ENCODE measurements at regions not wholly inside any gene's neighbourhood (a gene's known extent, or its start where the extent isn't known, plus 50 kb on each side); places are given as distances from the start of the nearest gene placed in this dataset.
"Not testable (repeated sequence)": the region's sequence is repeated elsewhere in the genome, so short reads cannot be mapped to it uniquely, and the experiment has no call there.

DNA sequence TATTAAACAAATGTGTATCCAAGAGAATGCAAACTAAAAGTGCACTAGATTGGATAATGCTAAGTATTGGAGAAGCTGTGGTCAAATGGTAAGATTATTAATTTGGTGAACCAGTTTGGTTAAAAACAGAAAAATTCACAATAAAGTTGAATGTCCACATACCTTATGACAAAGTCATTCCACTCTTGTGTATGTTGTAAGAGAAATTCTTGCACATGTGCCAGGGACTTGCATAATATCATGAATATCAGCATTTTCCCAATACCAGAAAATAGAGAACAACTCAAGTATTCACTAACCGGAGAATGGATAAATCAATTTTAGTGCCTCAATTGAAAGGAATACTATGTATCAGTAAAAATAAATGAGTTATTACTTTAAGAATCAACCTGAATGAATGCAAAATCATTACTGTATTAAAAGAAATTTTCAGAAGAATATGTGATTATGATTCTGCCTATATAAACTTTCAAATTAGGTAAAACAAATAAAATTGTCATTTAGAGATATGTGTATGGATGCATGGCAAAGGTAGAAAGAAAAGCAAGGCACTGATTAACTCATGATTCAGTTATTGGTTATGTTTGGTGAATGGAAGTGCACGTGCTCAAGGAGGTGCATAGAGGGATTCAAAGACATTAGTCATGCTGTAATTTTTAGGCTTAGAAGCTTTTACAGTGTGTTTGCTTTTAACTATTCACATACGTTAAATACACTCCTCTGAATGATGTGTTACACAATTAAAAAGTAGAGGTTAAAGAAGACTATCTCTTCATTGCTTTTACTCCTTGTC, 217.4 kb upstream of the KCNK2 start:
- Mint-ChIP-seq H3K4me1 (no peaks in the 10 kb centered on the region), H3K4me3 (no peak overlapping the region), H3K27me3 (no peaks in the 10 kb centered on the region), H3K9me3 (no peaks in the 10 kb centered on the region), H3K27ac (no peak overlapping the region), H3K36me3 (peaks cover 2% of the 10 kb centered on the region)

DNA sequence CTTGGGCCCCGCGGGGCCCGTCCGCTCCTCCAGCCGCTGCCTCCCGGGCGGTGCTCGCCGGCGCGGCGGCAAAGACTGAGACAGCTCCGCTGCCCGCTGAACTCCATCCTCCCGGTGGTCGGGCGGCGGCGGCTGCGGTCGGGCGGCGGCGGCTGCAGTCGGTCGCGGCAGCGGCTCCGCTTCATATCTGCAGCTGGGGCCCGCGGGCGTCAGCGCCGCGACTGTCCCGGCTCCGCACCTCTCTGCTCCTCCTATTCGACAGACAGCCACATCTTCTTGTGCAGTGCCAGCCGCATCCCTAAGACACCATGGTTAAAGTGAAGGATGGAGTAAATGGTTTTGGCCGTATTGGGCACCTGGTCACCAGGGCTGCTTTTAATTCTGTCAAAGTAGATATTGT, 212.1 kb upstream of the KCNK2 start:
- not testable (repeated sequence) for H3K9me3 Mint-ChIP-seq, H3K4me3 Mint-ChIP-seq, H3K27me3 Mint-ChIP-seq, H3K4me1 Mint-ChIP-seq, H3K36me3 Mint-ChIP-seq, H3K27ac Mint-ChIP-seq

DNA sequence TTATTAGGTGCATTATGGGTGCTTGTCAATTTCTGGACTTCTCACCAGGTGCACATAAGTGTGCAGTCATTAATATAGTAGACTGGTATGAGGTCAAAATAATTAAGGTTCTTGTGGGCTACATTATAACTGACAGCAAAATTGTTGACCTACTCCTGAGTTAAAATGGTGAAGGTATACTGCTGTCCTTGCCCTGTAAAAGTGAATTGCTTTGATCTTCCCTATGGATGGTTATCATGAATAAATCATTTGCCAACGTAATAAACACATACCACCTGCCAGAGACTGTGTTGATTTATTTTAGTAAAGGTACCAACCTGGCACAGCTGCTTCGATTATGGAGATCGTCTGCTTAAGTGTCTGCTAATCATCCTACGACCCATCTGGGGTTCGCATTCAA, 201.6 kb upstream of the KCNK2 start:
- Mint-ChIP-seq H3K9me3 (peaks cover 0 to 10% (median 3%) of the 10 kb centered on the region in 3 donors), H3K4me1 (no peaks in the 10 kb centered on the region), H3K4me3 (no peak overlapping the region), H3K27me3 (no peaks in the 10 kb centered on the region), H3K27ac (no peak overlapping the region), H3K36me3 (no peaks in the 10 kb centered on the region)

DNA sequence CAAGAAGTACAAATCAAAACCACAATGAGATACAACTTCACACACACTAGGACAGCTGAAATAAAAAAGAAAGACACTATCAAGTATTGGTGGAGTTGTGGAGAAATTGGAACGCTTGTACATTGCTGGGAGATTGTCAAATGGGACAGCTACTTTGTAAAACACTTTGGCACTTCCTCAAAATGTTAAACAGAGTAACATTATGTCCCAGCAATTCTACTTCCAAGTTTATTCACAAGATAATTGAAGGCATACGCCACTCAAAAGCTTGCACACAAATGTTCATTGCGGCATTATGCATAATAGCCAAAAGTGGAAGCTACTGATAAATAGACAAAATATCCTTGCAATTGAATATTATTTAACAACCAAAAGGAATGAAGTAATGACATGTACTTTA, 199.9 kb upstream of the KCNK2 start:
- Mint-ChIP-seq H3K9me3 (peaks cover 3 to 9% (median 6%) of the 10 kb centered on the region in 3 donors), H3K4me1 (no peaks in the 10 kb centered on the region), H3K27me3 (no peaks in the 10 kb centered on the region), H3K27ac (no peak overlapping the region), H3K4me3 (no peak overlapping the region), H3K36me3 (no peaks in the 10 kb centered on the region)

DNA sequence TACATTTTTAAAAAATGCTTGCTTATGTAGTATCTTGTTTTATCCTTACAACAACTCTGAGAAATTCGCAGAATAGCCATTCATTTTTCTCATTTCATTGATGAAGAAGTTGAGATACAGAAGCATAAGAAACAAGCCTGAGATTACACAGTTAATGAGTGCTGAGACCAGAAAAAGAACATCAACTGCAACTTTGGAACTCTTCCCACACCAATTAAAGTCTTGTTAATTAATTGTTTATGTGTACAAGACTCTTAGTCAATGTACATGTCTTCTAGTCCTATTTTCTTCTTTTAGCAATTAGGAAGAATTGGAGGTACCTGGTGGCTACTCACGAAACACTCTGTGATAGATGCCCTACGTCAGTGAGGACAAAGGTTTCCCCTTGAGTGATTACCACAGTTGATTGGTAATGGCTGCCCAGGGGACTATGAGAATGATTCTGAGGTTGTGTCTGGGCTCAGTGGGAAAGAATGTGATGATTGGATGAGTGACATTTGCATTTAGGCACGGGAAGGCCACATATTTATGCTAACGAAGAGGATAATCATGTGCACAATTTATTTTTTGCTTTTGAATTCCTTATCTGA, 187.4 kb upstream of the KCNK2 start:
- H3K36me3 Mint-ChIP-seq, result no peaks in the 10 kb centered on the region
- peaks cover 0 to 1% (median 0%) of the 10 kb centered on the region in 3 donors for H3K4me1 Mint-ChIP-seq
- H3K9me3 Mint-ChIP-seq, result peaks cover 6 to 13% (median 6%) of the 10 kb centered on the region in 3 donors
- H3K27me3 Mint-ChIP-seq, result no peaks in the 10 kb centered on the region
- no peak overlapping the region for H3K27ac Mint-ChIP-seq
- no peak overlapping the region for H3K4me3 Mint-ChIP-seq

DNA sequence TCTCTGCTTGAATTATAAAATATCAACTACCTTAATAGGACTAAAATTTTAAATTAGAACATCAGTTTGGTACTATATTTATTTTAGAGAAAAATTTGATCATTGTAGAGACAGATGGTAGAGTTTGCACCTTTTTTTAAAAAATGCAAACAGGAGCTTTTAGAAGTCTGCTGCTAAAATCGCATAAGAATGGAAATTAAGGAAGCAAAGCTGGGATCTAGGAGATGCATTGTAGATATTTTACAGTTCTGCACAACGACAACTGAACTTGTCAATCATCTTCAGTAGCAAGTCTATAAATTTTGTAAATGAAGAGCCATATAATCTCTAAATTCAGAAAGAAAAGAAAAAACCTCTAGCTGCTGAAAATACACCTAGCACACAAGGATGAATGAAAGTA, 185.6 kb upstream of the KCNK2 start:
- no peak overlapping the region for H3K4me3 Mint-ChIP-seq
- no peaks in the 10 kb centered on the region for H3K36me3 Mint-ChIP-seq
- H3K9me3 Mint-ChIP-seq, result peaks cover 3 to 9% (median 6%) of the 10 kb centered on the region in 3 donors
- H3K27me3 Mint-ChIP-seq, result no peaks in the 10 kb centered on the region
- H3K4me1 Mint-ChIP-seq, result peaks cover 0 to 1% (median 0%) of the 10 kb centered on the region in 3 donors
- no peak overlapping the region for H3K27ac Mint-ChIP-seq

DNA sequence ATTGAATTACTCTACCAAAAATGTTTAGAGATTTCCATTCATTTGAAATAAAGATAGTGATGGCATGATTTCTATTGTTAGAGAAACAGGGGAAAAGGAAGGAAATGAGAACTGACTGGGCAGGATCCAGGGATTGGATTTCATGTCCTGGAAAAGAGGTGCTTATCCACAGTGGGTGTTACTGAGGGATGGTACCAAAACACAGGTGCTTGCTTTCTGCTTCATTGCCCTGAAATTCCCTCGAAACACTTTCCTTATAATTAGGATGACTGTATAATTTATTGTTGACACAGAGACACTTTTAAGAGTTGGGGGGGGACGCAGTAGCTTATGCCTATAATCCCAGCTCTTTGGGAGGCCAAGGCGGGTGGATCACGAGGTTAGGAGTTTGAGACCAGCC, 185.0 kb upstream of the KCNK2 start:
- no peaks in the 10 kb centered on the region for H3K27me3 Mint-ChIP-seq
- H3K9me3 Mint-ChIP-seq, result peaks cover 2 to 9% (median 6%) of the 10 kb centered on the region in 3 donors
- peaks cover 0 to 1% (median 0%) of the 10 kb centered on the region in 3 donors for H3K4me1 Mint-ChIP-seq
- H3K36me3 Mint-ChIP-seq, result no peaks in the 10 kb centered on the region
- H3K27ac Mint-ChIP-seq, result no peak overlapping the region
- no peak overlapping the region for H3K4me3 Mint-ChIP-seq

DNA sequence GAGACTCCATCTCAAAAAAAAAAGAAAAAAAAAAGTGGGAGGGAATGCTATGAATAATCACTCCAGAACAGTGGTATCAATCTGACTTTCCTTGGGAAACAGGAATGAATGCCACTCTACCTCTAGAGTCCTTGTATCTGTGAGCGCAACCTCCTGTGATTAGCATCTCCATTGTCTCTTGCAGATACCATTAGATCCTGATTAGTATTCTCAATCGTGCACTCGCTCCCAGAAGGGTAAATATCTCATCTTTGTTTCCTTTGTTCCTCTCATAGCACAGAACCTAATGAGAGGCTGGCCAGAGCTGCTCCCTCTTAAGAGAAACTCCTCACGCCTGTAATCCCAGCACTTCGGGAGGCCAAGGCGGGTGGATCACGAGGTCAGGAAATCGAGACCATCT, 184.4 kb upstream of the KCNK2 start:
- Mint-ChIP-seq H3K27me3 (no peaks in the 10 kb centered on the region), H3K27ac (no peak overlapping the region), H3K4me1 (peaks cover 0 to 1% (median 0%) of the 10 kb centered on the region in 3 donors), H3K4me3 (no peak overlapping the region), H3K9me3 (peaks cover 2 to 8% (median 6%) of the 10 kb centered on the region in 3 donors), H3K36me3 (no peaks in the 10 kb centered on the region)

DNA sequence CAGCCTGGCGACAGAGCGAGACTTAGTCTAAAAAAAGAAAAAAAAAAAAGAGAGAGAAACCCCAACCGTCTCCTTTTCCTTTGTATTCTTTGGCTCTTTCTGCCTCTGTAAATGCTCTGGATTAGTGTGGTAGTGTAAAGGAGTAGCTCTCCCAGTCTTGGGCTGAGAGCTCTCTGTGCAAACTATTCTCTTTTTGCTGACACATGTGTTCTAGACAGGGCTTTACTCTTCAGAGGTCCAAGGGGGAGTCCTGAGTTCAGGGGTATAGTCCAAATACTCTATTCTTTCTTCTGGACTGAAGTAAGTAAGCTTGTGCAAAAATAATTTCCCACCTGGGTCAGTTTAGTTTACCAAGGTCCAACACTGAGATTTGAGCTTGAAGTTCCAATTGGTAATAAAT, 183.8 kb upstream of the KCNK2 start:
- Mint-ChIP-seq H3K4me1 (peaks cover 0 to 1% (median 0%) of the 10 kb centered on the region in 3 donors), H3K27ac (no peak overlapping the region), H3K9me3 (peaks cover 2 to 6% (median 4%) of the 10 kb centered on the region in 3 donors), H3K4me3 (no peak overlapping the region), H3K27me3 (no peaks in the 10 kb centered on the region), H3K36me3 (no peaks in the 10 kb centered on the region)

DNA sequence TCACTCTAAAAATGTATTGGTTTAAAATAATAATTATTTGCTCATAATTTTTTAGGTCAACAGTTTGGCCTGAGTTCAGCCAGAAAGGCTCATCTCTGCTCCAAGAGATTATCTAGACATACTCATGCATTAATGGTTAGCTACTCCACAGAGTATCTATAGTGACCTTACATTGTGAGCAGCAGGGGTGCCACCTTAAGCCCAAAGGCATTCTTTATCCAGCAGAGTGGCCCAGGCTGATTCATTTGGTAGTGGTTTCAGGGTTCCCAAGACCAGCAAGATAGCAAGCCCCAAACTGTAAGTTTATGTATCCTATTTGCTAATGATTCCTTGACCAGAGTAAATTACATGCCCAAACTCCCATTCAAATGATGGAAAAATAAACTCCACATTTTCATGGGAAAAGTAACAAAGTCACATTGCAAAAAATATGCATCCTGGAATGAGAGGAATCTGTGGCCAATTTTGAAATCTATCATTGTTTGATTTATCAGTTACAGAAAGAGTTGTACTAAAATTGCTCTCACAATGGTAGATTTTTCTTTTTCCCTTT, 182.6 kb upstream of the KCNK2 start:
- no peaks in the 10 kb centered on the region for H3K27me3 Mint-ChIP-seq
- H3K4me1 Mint-ChIP-seq, result peaks cover 0 to 1% (median 0%) of the 10 kb centered on the region in 3 donors
- no peak overlapping the region for H3K27ac Mint-ChIP-seq
- no peak overlapping the region for H3K4me3 Mint-ChIP-seq
- peaks cover 2 to 6% (median 4%) of the 10 kb centered on the region in 3 donors for H3K9me3 Mint-ChIP-seq
- no peaks in the 10 kb centered on the region for H3K36me3 Mint-ChIP-seq

DNA sequence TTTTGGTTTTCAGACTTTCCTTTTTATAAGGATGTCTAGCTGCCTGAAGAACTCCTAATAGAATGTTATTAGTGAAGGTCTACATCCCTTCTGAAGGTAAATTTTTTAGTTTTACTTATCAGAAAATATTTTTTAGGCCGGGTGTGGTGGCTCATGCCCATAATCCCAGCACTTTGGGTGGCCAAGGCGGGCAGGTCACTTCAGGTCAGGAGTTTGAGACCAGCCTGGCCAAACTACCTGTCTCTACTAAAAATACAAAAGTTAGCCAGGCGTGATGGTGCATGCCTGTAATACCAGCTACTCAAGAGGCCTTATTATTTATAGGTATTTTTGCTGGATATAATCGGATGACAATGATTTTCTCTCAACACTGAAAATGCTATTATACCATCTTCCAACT, 181.9 kb upstream of the KCNK2 start:
- H3K27ac Mint-ChIP-seq, result no peak overlapping the region
- H3K4me1 Mint-ChIP-seq, result peaks cover 0 to 1% (median 0%) of the 10 kb centered on the region in 3 donors
- H3K9me3 Mint-ChIP-seq, result peaks cover 2 to 4% (median 3%) of the 10 kb centered on the region in 3 donors
- no peak overlapping the region for H3K4me3 Mint-ChIP-seq
- no peaks in the 10 kb centered on the region for H3K27me3 Mint-ChIP-seq
- H3K36me3 Mint-ChIP-seq, result no peaks in the 10 kb centered on the region

DNA sequence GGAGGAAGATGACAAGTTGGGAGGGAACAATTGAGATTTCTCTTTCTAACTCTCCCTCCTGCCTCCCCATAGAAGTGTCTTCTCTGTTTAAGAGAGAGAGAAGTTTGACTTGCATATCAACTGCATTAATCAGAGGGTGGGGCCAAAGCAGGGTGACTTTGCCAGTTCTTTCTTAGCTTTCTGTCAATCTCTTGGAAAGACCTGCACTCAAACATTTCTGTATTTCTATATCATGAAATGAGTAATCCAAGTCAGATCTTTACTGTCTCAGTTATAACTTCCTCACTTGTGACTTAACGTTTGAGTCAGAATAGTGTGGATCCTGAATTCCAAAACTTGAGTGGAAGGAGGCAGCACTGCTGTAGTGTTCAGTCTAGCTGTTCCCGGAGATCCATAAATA, 180.8 kb upstream of the KCNK2 start:
- Mint-ChIP-seq H3K9me3 (peaks cover 0 to 3% (median 2%) of the 10 kb centered on the region in 3 donors), H3K27ac (no peak overlapping the region), H3K27me3 (no peaks in the 10 kb centered on the region), H3K4me3 (no peak overlapping the region), H3K4me1 (no peaks in the 10 kb centered on the region), H3K36me3 (no peaks in the 10 kb centered on the region)

DNA sequence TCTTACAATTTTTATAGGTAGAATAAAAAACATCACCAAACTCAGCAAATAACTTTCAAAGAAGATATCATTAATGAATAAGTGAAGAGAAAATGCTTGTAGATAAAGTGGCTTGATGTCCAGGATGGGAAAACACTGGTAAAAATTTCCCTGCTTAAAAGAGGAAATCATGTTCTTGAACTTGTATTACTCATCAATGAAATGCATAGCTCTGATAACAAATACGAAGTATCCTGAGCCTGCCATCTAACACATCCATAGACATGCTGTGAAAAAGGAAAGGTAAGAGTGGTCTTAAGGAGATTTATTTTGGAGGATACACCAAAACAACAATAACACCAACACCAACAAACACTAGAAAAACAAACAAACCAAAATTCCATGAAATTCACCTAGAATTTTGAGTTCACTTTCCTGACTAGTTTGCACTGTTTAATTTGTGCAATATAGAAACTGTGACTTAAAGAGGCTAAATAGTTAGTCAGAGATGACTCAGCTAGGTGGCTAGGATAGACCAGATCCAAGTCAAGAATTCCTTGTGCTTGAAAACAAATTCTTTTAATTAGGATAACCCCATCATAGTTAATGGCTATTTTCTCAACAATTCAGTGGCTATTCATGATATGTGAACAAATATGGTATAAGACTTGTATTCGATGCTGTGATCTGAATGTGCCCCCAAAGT, 179.8 kb upstream of the KCNK2 start:
- H3K27ac Mint-ChIP-seq, result no peak overlapping the region
- H3K36me3 Mint-ChIP-seq, result no peaks in the 10 kb centered on the region
- H3K4me3 Mint-ChIP-seq, result no peak overlapping the region

DNA sequence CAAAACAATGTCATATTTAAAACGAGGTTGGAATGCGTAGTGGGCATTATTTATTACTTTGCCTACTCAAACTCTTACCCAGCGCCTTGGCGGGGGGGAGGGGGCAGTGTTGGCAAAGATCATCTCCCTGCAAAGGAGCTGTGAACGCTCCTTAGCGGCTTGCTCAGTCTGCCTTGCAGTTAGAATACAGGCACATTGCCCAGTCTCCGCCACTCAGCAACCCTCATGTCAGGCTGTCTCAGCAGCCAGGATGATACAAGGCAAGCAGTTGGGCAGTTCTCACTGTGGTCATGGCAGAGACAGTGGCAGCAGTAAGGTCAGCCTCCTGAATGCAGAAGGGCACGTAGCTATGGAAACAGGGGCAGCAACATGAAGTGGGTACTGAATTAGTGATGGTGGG, 170.4 kb upstream of the KCNK2 start:
- Mint-ChIP-seq H3K4me3 (no peak overlapping the region), H3K27ac (no peak overlapping the region), H3K27me3 (no peaks in the 10 kb centered on the region), H3K9me3 (peaks cover 0 to 1% (median 0%) of the 10 kb centered on the region in 3 donors), H3K4me1 (no peaks in the 10 kb centered on the region), H3K36me3 (no peaks in the 10 kb centered on the region)

More for the DNA sequence above, 179.8 kb upstream of the KCNK2 start:
- no peaks in the 10 kb centered on the region for H3K4me1 Mint-ChIP-seq
- H3K27me3 Mint-ChIP-seq, result no peaks in the 10 kb centered on the region
- H3K9me3 Mint-ChIP-seq, result no peaks in the 10 kb centered on the region

DNA sequence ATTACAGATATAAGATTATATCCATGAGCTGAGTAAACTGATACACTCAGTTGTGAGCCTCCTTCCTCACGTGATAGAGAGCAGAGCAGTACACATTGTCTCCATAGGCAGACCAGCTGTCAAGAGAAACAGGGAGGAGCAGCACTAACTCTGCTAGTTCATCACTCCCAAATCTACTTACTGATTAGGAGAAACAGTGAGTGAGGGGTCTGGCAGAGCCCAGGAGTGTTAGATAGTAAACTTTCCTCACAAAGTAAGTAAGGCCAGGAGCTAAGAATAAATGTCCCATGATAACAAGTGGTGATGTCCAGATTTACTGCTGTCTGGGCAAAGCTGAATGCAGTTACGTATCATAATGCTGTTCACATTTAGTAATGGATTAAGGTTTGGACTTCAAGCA, 168.6 kb upstream of the KCNK2 start:
- no peak overlapping the region for H3K27ac Mint-ChIP-seq
- no peaks in the 10 kb centered on the region for H3K27me3 Mint-ChIP-seq
- H3K9me3 Mint-ChIP-seq, result peaks cover 0 to 1% (median 0%) of the 10 kb centered on the region in 3 donors
- H3K4me1 Mint-ChIP-seq, result no peaks in the 10 kb centered on the region
- no peak overlapping the region for H3K4me3 Mint-ChIP-seq
- H3K36me3 Mint-ChIP-seq, result no peaks in the 10 kb centered on the region
